ENCODE measurements at regions not wholly inside any gene's neighbourhood (a gene's known extent, or its start where the extent isn't known, plus 50 kb on each side); places are given as distances from the start of the nearest gene placed in this dataset.

- POLR2A ChIA-PET, result no interaction called here
- H3K27ac ChIP-seq (ENCODE audit: extremely low read length, insufficient read depth, low read length), result no peak overlapping the region
- intact Hi-C loops (cut with micrococcal nuclease; ENCODE audit: unreplicated experiment), result loop anchor here (1.0 kb wide), 1 partner anchor 150 kb away; no protein-coding TSS in a partner anchor
- TF ChIP-seq MIXL1 (CRISPR knock-in tag; IDR thresholded peaks at IDR 0.05) (no peak), LBX2 (CRISPR knock-in tag; IDR thresholded peaks at IDR 0.05; ENCODE audit: borderline replicate concordance) (no peak), PHF5A (CRISPR knock-in tag; IDR thresholded peaks at IDR 0.05; ENCODE audit: low read depth, unreplicated experiment) (no peak), TERF1 (CRISPR knock-in tag; IDR thresholded peaks at IDR 0.05) (no peak), ZNF850 (CRISPR knock-in tag; conservative IDR thresholded peaks at IDR 0.05) (no peak), RAD21 (CRISPR knock-in tag; IDR thresholded peaks at IDR 0.05) (no peak), ZNF768 (CRISPR knock-in tag; IDR thresholded peaks at IDR 0.05) (no peak), TEAD2 (CRISPR knock-in tag; IDR thresholded peaks at IDR 0.05) (no peak)
- TF ChIP-seq, protein P1, sequence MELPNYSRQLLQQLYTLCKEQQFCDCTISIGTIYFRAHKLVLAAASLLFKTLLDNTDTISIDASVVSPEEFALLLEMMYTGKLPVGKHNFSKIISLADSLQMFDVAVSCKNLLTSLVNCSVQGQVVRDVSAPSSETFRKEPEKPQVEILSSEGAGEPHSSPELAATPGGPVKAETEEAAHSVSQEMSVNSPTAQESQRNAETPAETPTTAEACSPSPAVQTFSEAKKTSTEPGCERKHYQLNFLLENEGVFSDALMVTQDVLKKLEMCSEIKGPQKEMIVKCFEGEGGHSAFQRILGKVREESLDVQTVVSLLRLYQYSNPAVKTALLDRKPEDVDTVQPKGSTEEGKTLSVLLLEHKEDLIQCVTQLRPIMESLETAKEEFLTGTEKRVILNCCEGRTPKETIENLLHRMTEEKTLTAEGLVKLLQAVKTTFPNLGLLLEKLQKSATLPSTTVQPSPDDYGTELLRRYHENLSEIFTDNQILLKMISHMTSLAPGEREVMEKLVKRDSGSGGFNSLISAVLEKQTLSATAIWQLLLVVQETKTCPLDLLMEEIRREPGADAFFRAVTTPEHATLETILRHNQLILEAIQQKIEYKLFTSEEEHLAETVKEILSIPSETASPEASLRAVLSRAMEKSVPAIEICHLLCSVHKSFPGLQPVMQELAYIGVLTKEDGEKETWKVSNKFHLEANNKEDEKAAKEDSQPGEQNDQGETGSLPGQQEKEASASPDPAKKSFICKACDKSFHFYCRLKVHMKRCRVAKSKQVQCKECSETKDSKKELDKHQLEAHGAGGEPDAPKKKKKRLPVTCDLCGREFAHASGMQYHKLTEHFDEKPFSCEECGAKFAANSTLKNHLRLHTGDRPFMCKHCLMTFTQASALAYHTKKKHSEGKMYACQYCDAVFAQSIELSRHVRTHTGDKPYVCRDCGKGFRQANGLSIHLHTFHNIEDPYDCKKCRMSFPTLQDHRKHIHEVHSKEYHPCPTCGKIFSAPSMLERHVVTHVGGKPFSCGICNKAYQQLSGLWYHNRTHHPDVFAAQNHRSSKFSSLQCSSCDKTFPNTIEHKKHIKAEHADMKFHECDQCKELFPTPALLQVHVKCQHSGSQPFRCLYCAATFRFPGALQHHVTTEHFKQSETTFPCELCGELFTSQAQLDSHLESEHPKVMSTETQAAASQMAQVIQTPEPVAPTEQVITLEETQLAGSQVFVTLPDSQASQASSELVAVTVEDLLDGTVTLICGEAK (IDR thresholded peaks at IDR 0.05), result no peak
- TF ChIP-seq, protein P1 (CRISPR knock-in tag; IDR thresholded peaks at IDR 0.05), result no peak
- TF ChIP-seq, protein P2, sequence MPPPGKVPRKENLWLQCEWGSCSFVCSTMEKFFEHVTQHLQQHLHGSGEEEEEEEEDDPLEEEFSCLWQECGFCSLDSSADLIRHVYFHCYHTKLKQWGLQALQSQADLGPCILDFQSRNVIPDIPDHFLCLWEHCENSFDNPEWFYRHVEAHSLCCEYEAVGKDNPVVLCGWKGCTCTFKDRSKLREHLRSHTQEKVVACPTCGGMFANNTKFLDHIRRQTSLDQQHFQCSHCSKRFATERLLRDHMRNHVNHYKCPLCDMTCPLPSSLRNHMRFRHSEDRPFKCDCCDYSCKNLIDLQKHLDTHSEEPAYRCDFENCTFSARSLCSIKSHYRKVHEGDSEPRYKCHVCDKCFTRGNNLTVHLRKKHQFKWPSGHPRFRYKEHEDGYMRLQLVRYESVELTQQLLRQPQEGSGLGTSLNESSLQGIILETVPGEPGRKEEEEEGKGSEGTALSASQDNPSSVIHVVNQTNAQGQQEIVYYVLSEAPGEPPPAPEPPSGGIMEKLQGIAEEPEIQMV (CRISPR knock-in tag; IDR thresholded peaks at IDR 0.05; ENCODE audit: low read depth), result no peak
These were observed 66.5 kb upstream of the CLMP start for GRCh38 chr11:123261345-123262106.

More at GRCh38 chr11:123261345-123262106, 66.5 kb upstream of the CLMP start:
- Histone ChIP-seq H3K9ac (ENCODE audit: insufficient read depth, low read depth, low read length) (no peak overlapping the region), H3K27me3 (ENCODE audit: control insufficient read depth in 1 of 2, insufficient read depth in 2 of 2, low read length in 2 of 2) (peaks cover 4 to 17% of the 10 kb centered on the region in 2 experiments; a peak in 3 of 5 replicates), H4K20me1 (ENCODE audit: insufficient read depth, low read length) (no peaks in the 10 kb centered on the region), H3K4me2 (ENCODE audit: low read depth, low read length) (peak overlapping the region; percentile 69), H3K9me3 (ENCODE audit: low read length) (no peaks in the 10 kb centered on the region), H2AFZ (ENCODE audit: low read length) (peak overlapping the region; percentile 70), H3K4me3 (replicated peaks in 1 of 3; ENCODE audit: insufficient read depth in 1 of 3, low read depth in 2 of 3, low read length in 3 of 3) (0 out of 6 replicates have a peak overlapping the region, but pooled peaks of 1 of the 3 experiments have one; percentile 13), H3K4me1 (ENCODE audit: insufficient read depth, low read length) (no peaks in the 10 kb centered on the region), H3K36me3 (replicated peaks in 1 of 2; ENCODE audit: control insufficient read depth in 1 of 2, insufficient read depth in 2 of 2, low read length in 2 of 2) (no peaks in the 10 kb centered on the region), H3K79me2 (ENCODE audit: insufficient read depth, low read length) (no peaks in the 10 kb centered on the region)
- DNase-seq (ENCODE audit: low spot score) (peak; percentile 40), ATAC-seq (peak; percentile 98), FAIRE-seq (peak; percentile 18)
- 10% methylated on average over 13 of the region's 25 CpGs for WGBS (ENCODE audit: low lambda C conversion rate)
- in situ Hi-C loops (cut with HindIII; ENCODE audit: extremely low pct_ligation_motif_present, low pct_unique_long_range_greater_than_20kb), result no loop called here
- CTCF ChIA-PET (ENCODE audit: low intra/inter-chr PET ratio, low total read pairs), result interaction anchor here (0.6 to 1.1 kb wide), 2 partner anchors 145 to 150 kb away, joined by 3 to 6 read pairs; no protein-coding TSS in a partner anchor
- no TSS peak for BruUV-seq (replicated peaks)

Data from HepG2 (cell line).